ENCODE measurements at regions not wholly inside any gene's neighbourhood (a gene's known extent, or its start where the extent isn't known, plus 50 kb on each side); places are given as distances from the start of the nearest gene placed in this dataset.
A peak's percentile ranks its signal among the peaks of the same experiment; 100 is the strongest.

- no peak for DNase-seq (ENCODE audit: low read depth in 2 of 2)
Measured at GRCh38 chr9:27672718-27673117, 99.4 kb upstream of the C9orf72 start.

GRCh38 chr9:27673641-27674040 lies 100.4 kb upstream of the C9orf72 start:
- DNase-seq (ENCODE audit: low read depth in 2 of 2), result no peak

- no peak for DNase-seq (ENCODE audit: low read depth in 2 of 2)
Measured at GRCh38 chr9:27675354-27675753, 102.1 kb upstream of the C9orf72 start.

GRCh38 chr9:27676827-27677226 lies 103.5 kb upstream of the C9orf72 start:
- no peak for DNase-seq (ENCODE audit: low read depth in 2 of 2)

- no peak for DNase-seq (ENCODE audit: low read depth in 2 of 2)
Measured at GRCh38 chr9:27679338-27679737, 106.1 kb upstream of the C9orf72 start.

GRCh38 chr9:27683181-27683580 lies 109.9 kb upstream of the C9orf72 start:
- no peak for DNase-seq (ENCODE audit: low read depth in 2 of 2)

GRCh38 chr9:27688954-27689353 lies 115.7 kb upstream of the C9orf72 start:
- no peak for DNase-seq (ENCODE audit: low read depth in 2 of 2)

- DNase-seq (ENCODE audit: low read depth in 2 of 2), result peak in 1 of 2 donors; percentile 1
Measured at GRCh38 chr9:27690816-27691215, 117.5 kb upstream of the C9orf72 start.

GRCh38 chr9:27699621-27700020 lies 126.3 kb upstream of the C9orf72 start:
- DNase-seq (ENCODE audit: low read depth in 2 of 2), result no peak

- DNase-seq (ENCODE audit: low read depth in 2 of 2), result no peak
Measured at GRCh38 chr9:27701016-27701415, 127.7 kb upstream of the C9orf72 start.

- no peak for DNase-seq (ENCODE audit: low read depth in 2 of 2)
Measured at GRCh38 chr9:27701587-27701986, 128.3 kb upstream of the C9orf72 start.

GRCh38 chr9:27703216-27703980 lies 130.1 kb upstream of the C9orf72 start:
- DNase-seq (ENCODE audit: low read depth in 2 of 2), result no peak

GRCh38 chr9:27711241-27711640 lies 138.0 kb upstream of the C9orf72 start:
- no peak for DNase-seq (ENCODE audit: low read depth in 2 of 2)

GRCh38 chr9:27712806-27713205 lies 139.5 kb upstream of the C9orf72 start:
- DNase-seq (ENCODE audit: low read depth in 2 of 2), result no peak

GRCh38 chr9:27714388-27714787 lies 141.1 kb upstream of the C9orf72 start:
- DNase-seq (ENCODE audit: low read depth in 2 of 2), result no peak

GRCh38 chr9:27715651-27716050 lies 142.4 kb upstream of the C9orf72 start:
- DNase-seq (ENCODE audit: low read depth in 2 of 2), result no peak

GRCh38 chr9:27717991-27718390 lies 144.7 kb upstream of the C9orf72 start:
- no peak for DNase-seq (ENCODE audit: low read depth in 2 of 2)

- no peak for DNase-seq (ENCODE audit: low read depth in 2 of 2)
Measured at GRCh38 chr9:27719711-27720110, 146.4 kb upstream of the C9orf72 start.

GRCh38 chr9:27722866-27723265 lies 149.6 kb upstream of the C9orf72 start:
- DNase-seq (ENCODE audit: low read depth in 2 of 2), result no peak

- peak; percentile 15 to 25 for DNase-seq (ENCODE audit: low read depth in 2 of 2)
Measured at GRCh38 chr9:27726244-27727081, 153.2 kb upstream of the C9orf72 start.

- DNase-seq (ENCODE audit: low read depth in 2 of 2), result no peak
Measured at GRCh38 chr9:27732494-27732893, 159.2 kb upstream of the C9orf72 start.

- no peak for DNase-seq (ENCODE audit: low read depth in 2 of 2)
Measured at GRCh38 chr9:27743490-27743889, 170.2 kb upstream of the C9orf72 start.

- DNase-seq (ENCODE audit: low read depth in 2 of 2), result no peak
Measured at GRCh38 chr9:27747450-27747849, 174.2 kb upstream of the C9orf72 start.

All from stimulated activated CD4-positive, alpha-beta T cell treated with anti-CD3 and anti-CD28 coated beads, Interleukin-1b, Interleukin-23, amount 100 ng/mL, for 4 hours (primary cell).